Cortex of kidney (tissue), 1 donor: ENCODE measurements at regions not wholly inside any gene's neighbourhood (a gene's known extent, or its start where the extent isn't known, plus 50 kb on each side); places are given as distances from the start of the nearest gene placed in this dataset.

Experiments
- DNase-seq: peaks from one replicate; lab custom pipeline; 2025; lab: John Stamatoyannopoulos, UW

GRCh38 chr2:118665784-118666529, 181.5 kb downstream of the EN1 start:
- DNase-seq, result no peak

- no peak for DNase-seq
These were observed 186.3 kb downstream of the EN1 start for GRCh38 chr2:118661179-118661578.

- no peak for DNase-seq
These were observed 188.8 kb downstream of the EN1 start for GRCh38 chr2:118658596-118659198.

- DNase-seq, result no peak
These were observed 190.0 kb downstream of the EN1 start for GRCh38 chr2:118657466-118657865.

- DNase-seq, result no peak
These were observed 192.5 kb downstream of the EN1 start for GRCh38 chr2:118654945-118655344.

GRCh38 chr2:118650327-118650726, 197.1 kb downstream of the EN1 start:
- no peak for DNase-seq

- no peak for DNase-seq
These were observed 201.6 kb downstream of the EN1 start for GRCh38 chr2:118645876-118646275.

- DNase-seq, result no peak
These were observed 203.3 kb downstream of the EN1 start for GRCh38 chr2:118644190-118644589.

GRCh38 chr2:118643294-118643693, 204.2 kb downstream of the EN1 start:
- DNase-seq, result no peak

- DNase-seq, result no peak
These were observed 204.9 kb downstream of the EN1 start for GRCh38 chr2:118642501-118642900.

GRCh38 chr2:118641711-118642110, 205.7 kb downstream of the EN1 start:
- DNase-seq, result no peak

GRCh38 chr2:118639371-118639770, 208.1 kb downstream of the EN1 start:
- no peak for DNase-seq

GRCh38 chr2:118638453-118638852, 209.0 kb downstream of the EN1 start:
- no peak for DNase-seq

GRCh38 chr2:118635891-118636290, 211.6 kb downstream of the EN1 start:
- no peak for DNase-seq

- DNase-seq, result no peak
These were observed 212.6 kb downstream of the EN1 start for GRCh38 chr2:118634876-118635275.

- DNase-seq, result no peak
These were observed 214.0 kb downstream of the EN1 start for GRCh38 chr2:118633371-118634018.

- DNase-seq, result no peak
These were observed 214.5 kb downstream of the EN1 start for GRCh38 chr2:118632921-118633320.

- no peak for DNase-seq
These were observed 220.3 kb downstream of the EN1 start for GRCh38 chr2:118627156-118627555.

- no peak for DNase-seq
These were observed 224.5 kb downstream of the EN1 start for GRCh38 chr2:118622913-118623312.

- DNase-seq, result no peak
These were observed 225.3 kb downstream of the EN1 start for GRCh38 chr2:118622108-118622507.

- no peak for DNase-seq
These were observed 229.2 kb downstream of the EN1 start for GRCh38 chr2:118618279-118618678.

- no peak for DNase-seq
These were observed 231.0 kb downstream of the EN1 start for GRCh38 chr2:118616432-118616831.

GRCh38 chr2:118614841-118615271, 232.6 kb downstream of the EN1 start:
- no peak for DNase-seq
